ENCODE measurements at regions not wholly inside any gene's neighbourhood (a gene's known extent, or its start where the extent isn't known, plus 50 kb on each side); places are given as distances from the start of the nearest gene placed in this dataset.

- TF ChIP-seq, protein P1, sequence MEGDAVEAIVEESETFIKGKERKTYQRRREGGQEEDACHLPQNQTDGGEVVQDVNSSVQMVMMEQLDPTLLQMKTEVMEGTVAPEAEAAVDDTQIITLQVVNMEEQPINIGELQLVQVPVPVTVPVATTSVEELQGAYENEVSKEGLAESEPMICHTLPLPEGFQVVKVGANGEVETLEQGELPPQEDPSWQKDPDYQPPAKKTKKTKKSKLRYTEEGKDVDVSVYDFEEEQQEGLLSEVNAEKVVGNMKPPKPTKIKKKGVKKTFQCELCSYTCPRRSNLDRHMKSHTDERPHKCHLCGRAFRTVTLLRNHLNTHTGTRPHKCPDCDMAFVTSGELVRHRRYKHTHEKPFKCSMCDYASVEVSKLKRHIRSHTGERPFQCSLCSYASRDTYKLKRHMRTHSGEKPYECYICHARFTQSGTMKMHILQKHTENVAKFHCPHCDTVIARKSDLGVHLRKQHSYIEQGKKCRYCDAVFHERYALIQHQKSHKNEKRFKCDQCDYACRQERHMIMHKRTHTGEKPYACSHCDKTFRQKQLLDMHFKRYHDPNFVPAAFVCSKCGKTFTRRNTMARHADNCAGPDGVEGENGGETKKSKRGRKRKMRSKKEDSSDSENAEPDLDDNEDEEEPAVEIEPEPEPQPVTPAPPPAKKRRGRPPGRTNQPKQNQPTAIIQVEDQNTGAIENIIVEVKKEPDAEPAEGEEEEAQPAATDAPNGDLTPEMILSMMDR (conservative IDR thresholded peaks at IDR 0.05; ENCODE audit: low read length), result no peak
- TF ChIP-seq EZH2phosphoT487 (IDR thresholded peaks at IDR 0.05; ENCODE audit: borderline replicate concordance), result no peak
Observed at GRCh38 chr9:115382865-115383264, 264.9 kb upstream of the TNC start.

Measured in Loucy (cell line).